ENCODE measurements at regions not wholly inside any gene's neighbourhood (a gene's known extent, or its start where the extent isn't known, plus 50 kb on each side); places are given as distances from the start of the nearest gene placed in this dataset.

DNA sequence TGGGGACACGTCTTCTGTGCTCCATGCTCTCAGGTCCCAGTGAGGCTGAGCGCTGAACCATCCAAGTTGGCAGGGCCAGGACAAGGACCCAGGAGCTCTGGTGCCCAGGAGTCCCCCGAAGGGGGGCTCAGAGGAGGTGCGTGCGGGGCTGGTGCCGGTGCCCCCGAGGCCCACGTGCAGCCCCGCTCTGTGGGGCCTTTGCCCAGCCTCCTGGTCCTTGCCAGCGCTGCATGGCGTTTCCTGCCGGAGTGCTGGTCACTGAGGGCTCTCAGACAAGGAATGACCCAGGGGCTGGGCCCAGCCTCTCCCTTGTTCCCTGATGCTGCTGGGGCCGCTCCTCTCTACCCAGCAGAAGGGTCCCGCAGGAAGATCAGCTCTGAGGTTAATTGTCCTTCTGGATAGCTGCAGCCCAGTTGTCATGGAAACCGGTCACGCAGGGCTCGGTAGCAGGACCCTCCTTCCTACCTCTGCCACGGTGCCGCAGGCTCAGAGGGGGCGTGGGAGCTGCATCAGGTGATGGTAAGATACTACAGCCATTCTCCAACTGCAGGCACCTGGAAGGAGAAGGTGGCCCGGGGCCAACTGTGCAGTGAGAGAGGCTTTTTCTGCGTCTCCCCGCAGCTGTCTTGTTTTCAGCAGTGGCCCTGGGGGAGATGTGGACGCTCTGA is 64.5 kb downstream of the RRM2 start:
- no peaks in the 10 kb centered on the region for H3K9me3 ChIP-seq (replicated peaks in 1 of 2; ENCODE audit: control insufficient read depth in 1 of 2, insufficient read depth in 1 of 2, low read length in 2 of 2)
- no peak overlapping the region for H2AFZ ChIP-seq (ENCODE audit: insufficient read depth, low read depth, low read length, poor library complexity, severe bottlenecking)
- no peak overlapping the region for H3K9ac ChIP-seq (ENCODE audit: insufficient read depth, low read length, poor library complexity, severe bottlenecking)
- Mint-ChIP-seq H3K36me3 (peaks cover 35 to 63% of the 10 kb centered on the region in 2 donors), H3K4me3 (no peak overlapping the region), H3K27me3 (ENCODE audit: low read depth in 3 of 3) (peaks cover 0 to 6% (median 2%) of the 10 kb centered on the region in 3 donors), H3K27ac (no peak overlapping the region), H3K9me3 (peaks cover 0 to 10% (median 0%) of the 10 kb centered on the region in 7 donors), H3K4me1 (no peaks in the 10 kb centered on the region)
- WGBS (ENCODE audit: insufficient coverage), result 96% methylated on average over 21 of the region's 24 CpGs
- H3K27me3 ChIP-seq (ENCODE audit: control insufficient read depth in 2 of 2, insufficient read depth in 2 of 2, low read length in 2 of 2), result no peaks in the 10 kb centered on the region
- peaks cover 7 to 39% of the 10 kb centered on the region in 2 donors for H3K36me3 ChIP-seq (replicated peaks in 1 of 2; ENCODE audit: control insufficient read depth in 1 of 2, insufficient read depth in 2 of 2, low read length in 2 of 2)
- H3K4me2 ChIP-seq (replicated peaks; ENCODE audit: extremely low read depth, low read length, poor library complexity, severe bottlenecking), result no peak overlapping the region
- no peaks in the 10 kb centered on the region for H4K20me1 ChIP-seq (ENCODE audit: insufficient read depth, low read length)
- no peak overlapping the region for H3K4me3 ChIP-seq (replicated peaks in 1 of 3; ENCODE audit: low read depth in 2 of 3, low read length in 3 of 3)
- DNase-seq, result no peak
- no peaks in the 10 kb centered on the region for H3K4me1 ChIP-seq (ENCODE audit: control insufficient read depth in 1 of 2, insufficient read depth in 2 of 2, low read length in 2 of 2)
- no peak overlapping the region for H3K27ac ChIP-seq (ENCODE audit: low read depth in 1 of 2, low read length in 2 of 2)
- H3K79me2 ChIP-seq (ENCODE audit: insufficient read depth, low read length), result no peaks in the 10 kb centered on the region
- intact Hi-C loops (cut with micrococcal nuclease), result no loop called here
- no peak for TF ChIP-seq CTCF (IDR thresholded peaks at IDR 0.05)

DNA sequence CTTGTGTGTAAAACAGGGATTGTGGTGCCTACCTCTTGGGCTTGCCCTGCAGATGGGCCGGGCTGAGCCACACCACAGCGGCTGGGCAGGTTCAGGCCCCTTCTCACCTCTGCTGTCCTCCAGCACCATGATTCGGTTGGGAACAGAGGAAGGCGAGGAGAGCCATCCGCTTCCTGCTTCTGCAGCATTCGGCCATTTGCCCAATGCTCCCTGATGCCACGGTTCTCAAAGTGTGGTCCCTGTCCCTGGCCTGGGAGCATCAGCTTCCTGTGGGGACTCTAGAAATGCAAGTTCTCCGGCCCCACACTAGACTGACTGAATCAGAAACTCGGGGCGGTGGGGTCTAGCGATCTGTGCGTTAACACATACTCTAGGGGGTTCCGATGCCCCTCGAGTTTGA is 65.1 kb downstream of the RRM2 start:
- Mint-ChIP-seq H3K4me3 (no peak overlapping the region), H3K4me1 (no peaks in the 10 kb centered on the region), H3K27ac (no peak overlapping the region), H3K36me3 (peaks cover 34 to 59% of the 10 kb centered on the region in 2 donors), H3K9me3 (peaks cover 0 to 10% (median 0%) of the 10 kb centered on the region in 7 donors), H3K27me3 (ENCODE audit: low read depth in 3 of 3) (peaks cover 0 to 6% (median 2%) of the 10 kb centered on the region in 3 donors)
- no peak overlapping the region for H3K9ac ChIP-seq (ENCODE audit: insufficient read depth, low read length, poor library complexity, severe bottlenecking)
- H3K27ac ChIP-seq (ENCODE audit: low read depth in 1 of 2, low read length in 2 of 2), result no peak overlapping the region
- H3K4me3 ChIP-seq (replicated peaks in 1 of 3; ENCODE audit: low read depth in 2 of 3, low read length in 3 of 3), result no peak overlapping the region
- no peaks in the 10 kb centered on the region for H3K9me3 ChIP-seq (replicated peaks in 1 of 2; ENCODE audit: control insufficient read depth in 1 of 2, insufficient read depth in 1 of 2, low read length in 2 of 2)
- H2AFZ ChIP-seq (ENCODE audit: insufficient read depth, low read depth, low read length, poor library complexity, severe bottlenecking), result no peak overlapping the region
- peaks cover 7 to 38% of the 10 kb centered on the region in 2 donors for H3K36me3 ChIP-seq (replicated peaks in 1 of 2; ENCODE audit: control insufficient read depth in 1 of 2, insufficient read depth in 2 of 2, low read length in 2 of 2)
- no peaks in the 10 kb centered on the region for H4K20me1 ChIP-seq (ENCODE audit: insufficient read depth, low read length)
- 97% methylated on average over 14 of the region's 14 CpGs for WGBS (ENCODE audit: insufficient coverage)
- intact Hi-C loops (cut with micrococcal nuclease), result no loop called here
- no peak for TF ChIP-seq CTCF (IDR thresholded peaks at IDR 0.05)
- H3K4me1 ChIP-seq (ENCODE audit: control insufficient read depth in 1 of 2, insufficient read depth in 2 of 2, low read length in 2 of 2), result no peaks in the 10 kb centered on the region
- DNase-seq, result no peak
- H3K27me3 ChIP-seq (ENCODE audit: control insufficient read depth in 2 of 2, insufficient read depth in 2 of 2, low read length in 2 of 2), result no peaks in the 10 kb centered on the region
- no peak overlapping the region for H3K4me2 ChIP-seq (replicated peaks; ENCODE audit: extremely low read depth, low read length, poor library complexity, severe bottlenecking)
- H3K79me2 ChIP-seq (ENCODE audit: insufficient read depth, low read length), result no peaks in the 10 kb centered on the region

Data from CD14-positive monocyte (primary cell).